8988T (cell line): ENCODE measurements at regions not wholly inside any gene's neighbourhood (a gene's known extent, or its start where the extent isn't known, plus 50 kb on each side); places are given as distances from the start of the nearest gene placed in this dataset.
"Not testable (repeated sequence)": the region's sequence is repeated elsewhere in the genome, so short reads cannot be mapped to it uniquely, and the experiment has no call there.

Source experiments
- DNase-seq: peaks from one replicate; pipeline ENCODE4 v3.0.0; 2011

DNA sequence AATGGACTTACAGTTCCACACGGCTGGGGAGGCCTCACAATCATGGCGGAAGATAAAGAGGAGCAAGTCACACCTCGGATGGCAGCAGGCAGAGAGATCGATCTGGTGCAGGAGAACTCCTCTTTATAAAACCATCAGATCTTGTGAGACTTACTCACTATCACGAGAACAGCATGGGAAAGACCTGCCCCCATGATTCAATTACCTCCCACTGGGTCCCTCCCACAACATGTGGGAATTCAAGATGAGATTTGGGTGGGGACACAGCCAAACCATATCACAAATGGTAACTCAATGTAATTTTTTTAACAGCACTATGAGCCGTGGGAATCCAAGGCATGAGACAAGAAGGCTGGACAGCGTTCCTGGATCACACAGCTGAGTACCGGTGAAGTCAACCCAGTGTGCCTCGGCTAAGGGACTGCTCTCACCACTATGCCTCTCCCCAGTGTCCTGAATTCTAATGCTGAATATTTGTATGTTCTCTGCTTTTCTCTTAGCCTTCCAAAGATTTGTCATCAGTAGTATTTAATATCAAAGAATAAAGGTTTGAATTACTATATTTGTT, 84.3 kb downstream of the IRS2 start:
- DNase-seq: not testable (repeated sequence)

DNA sequence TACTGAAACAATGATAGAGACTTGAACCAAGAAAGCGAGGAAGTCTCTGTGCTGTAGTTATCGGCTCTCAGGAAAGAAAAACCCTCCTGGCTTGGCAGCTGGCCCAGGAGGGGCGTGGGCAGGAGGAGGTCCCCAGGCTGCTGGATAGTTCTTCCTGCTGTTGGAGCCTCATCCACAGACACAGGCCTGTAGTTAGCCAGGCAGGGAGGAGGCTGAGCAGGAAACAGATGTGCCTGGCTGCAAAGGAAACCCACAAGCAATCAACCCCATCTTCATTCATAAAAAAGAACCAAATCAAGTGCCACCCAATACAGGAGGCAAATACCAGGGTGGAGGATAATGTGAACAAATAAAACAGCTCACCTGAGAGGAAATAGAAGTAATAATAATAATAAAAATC, 86.2 kb downstream of the IRS2 start:
- no peak for DNase-seq

- DNase-seq: no peak
These were observed 86.7 kb downstream of the IRS2 start for GRCh38 chr13:109699628-109700071.

GRCh38 chr13:109698779-109699178, 87.6 kb downstream of the IRS2 start:
- DNase-seq: no peak

DNA sequence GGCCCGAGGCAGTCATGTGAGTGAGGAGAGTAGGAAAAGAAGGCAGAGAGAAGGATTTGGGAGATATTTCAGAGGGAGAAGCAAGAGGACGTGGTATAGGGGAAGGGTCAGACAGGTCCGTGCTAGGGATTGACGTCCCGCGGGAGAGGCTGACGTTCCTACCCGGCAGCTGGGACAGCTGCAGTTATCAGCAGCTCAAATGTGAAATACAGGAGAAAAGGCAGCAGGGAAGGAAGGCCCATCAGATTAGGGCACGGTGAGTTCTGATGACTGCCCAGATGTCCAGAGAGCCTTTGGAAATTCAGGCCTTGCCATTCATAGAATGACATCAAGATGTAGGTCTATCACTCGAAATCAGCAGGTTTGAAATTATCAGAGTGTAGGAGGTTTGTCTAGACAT, 88.4 kb downstream of the IRS2 start:
- no peak for DNase-seq

- no peak for DNase-seq
These were observed 90.8 kb downstream of the IRS2 start for GRCh38 chr13:109695402-109696190.

- DNase-seq: no peak
These were observed 91.4 kb downstream of the IRS2 start for GRCh38 chr13:109694972-109695371.

DNA sequence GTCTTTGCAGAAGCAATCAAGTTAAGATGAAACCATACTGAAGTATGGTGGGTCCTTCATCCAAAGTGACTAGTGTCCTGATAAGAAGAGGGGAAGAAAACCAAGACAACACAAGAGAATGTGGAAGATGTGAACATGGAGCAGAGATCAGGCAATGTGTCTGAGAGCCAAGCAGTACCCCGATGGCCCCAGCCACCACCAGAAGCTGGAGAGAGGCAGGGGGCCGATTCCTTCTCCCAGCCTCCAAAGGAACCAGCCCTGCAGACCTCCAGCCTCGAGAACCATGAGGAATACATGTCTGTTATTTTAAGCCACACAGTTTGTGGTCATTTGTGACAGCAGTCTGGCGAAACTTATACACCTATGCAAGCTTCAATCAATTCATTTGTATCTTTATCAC, 93.2 kb downstream of the IRS2 start:
- DNase-seq: no peak

DNA sequence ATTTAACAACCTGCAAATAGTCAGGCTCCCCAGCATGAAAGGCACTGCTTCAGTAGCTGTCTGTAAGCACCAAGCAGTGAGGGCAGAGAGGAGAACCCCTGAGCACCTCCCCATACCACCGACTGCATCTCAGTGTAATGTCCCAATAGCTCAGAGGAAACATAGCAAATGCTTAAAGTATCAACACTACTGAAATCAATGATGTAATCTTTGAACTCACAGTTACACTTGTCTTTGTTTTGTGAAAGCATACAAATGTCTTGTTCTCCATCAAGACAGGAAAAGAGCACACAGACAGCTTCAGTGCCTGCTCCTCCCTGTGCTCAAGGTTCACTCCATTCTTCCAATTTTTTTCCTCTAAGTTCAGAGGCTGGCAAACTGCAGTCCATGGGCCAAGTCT, 94.7 kb downstream of the IRS2 start:
- no peak for DNase-seq

DNA sequence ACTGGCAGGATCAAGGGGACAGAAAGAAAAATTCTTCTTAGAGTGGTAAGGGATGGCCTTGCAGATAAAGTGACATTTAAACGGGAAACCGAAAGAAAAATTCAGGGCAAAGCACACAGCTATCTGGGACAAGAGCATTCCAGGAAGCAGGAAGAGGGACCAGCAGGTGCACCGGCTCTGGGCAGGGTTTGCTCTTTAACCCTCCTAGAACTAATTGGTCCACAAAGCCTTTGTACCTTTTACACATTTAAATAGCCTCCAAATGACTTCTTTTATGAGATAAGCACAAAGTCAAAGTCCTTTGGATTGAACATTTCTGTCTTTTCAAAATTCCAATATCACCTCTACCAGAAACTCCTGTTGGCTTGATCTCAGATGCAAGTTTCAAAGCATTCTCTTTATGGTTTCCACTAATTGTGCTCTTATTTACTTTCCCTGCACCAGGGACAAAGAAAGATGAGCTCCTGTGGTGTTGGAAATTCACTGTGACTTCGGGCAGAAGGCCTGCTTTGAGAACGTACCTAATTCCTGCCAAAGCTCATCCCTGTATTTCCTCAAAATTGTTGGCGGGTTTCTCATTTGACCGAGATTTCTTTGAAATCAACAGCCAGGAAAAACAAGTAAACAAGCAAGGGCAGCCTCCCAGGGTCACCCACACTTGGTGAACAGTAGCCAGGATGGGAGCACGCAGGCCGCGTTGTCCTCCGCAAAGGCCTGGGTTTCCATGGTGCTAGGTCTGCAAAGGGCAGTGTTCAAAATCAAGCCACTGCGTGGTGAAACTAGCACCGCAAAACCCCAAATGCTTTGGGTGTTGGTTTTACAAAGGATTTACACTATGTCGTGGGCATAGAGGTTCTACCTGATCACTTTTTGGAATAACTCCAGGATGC, 98.6 kb downstream of the IRS2 start:
- DNase-seq: no peak

- DNase-seq: no peak
These were observed 101.2 kb downstream of the IRS2 start for GRCh38 chr13:109685203-109685602.

- no peak for DNase-seq
These were observed 101.6 kb downstream of the IRS2 start for GRCh38 chr13:109684824-109685202.

DNA sequence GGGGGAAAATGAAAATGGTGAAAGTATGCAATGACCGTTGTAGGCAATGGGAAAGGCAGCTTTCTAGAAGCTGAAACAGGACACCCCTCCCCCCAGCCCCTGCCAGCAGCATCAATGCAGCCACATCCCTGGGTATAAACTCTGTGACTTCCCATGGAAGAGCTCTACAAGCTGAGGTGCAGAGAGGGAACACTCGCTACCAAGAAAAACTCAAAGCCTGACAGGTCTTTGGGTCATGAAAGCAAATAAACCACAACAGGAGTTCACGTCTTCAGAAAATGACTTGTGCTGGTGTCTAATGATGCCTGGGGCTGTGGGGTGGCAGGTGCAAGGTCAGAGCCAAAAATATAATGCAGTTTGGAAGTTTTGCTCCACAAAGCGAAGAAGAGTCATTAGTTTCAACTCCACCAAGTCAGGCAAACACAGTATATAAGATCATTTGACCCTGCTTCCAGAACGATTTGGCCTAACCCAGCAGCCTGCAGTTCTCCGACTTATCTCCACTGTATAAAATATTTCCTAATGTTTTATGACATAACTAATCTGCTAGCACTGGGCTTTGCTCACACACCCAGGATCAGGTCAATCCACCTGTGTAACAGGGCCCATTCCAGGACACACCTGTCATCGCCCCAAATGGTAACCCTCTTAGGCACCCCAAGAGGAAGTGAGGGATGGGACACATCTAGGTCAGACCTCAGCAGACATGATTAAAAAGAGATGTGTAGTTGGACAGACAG, 102.1 kb downstream of the IRS2 start:
- no peak for DNase-seq

DNA sequence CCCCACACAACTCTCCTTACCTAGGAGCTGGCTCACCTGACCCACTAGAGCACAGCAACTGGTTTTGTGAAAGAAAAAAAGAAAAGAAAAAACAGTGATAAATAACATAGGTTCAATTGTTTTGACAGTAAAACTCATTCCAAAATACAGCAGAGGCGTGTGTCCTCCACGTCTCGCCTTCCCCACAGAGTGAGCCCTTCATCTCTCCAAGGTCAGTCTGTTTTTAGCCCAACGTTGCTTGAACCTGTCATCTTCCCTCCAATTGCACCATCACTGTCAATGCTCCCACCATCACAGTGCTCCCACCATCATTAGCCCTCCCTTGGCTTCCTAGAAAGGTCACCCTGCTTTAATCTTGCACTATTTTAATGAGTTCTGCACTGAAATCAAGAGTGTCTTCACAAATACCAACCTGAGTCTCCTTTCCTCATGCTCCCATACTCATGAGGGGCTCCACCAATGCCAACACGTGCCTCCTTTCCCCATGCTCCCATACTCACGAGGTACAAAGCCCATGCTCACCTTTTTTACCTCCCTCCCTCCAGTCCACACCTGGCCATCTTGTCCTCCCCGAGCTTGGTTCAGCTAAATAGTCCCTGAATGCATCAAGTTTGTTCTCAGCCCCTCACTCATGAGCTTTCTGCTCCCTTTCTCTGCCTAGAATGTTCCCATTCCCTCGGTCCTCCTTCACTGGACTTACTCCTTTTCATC, 103.7 kb downstream of the IRS2 start:
- DNase-seq: no peak

DNA sequence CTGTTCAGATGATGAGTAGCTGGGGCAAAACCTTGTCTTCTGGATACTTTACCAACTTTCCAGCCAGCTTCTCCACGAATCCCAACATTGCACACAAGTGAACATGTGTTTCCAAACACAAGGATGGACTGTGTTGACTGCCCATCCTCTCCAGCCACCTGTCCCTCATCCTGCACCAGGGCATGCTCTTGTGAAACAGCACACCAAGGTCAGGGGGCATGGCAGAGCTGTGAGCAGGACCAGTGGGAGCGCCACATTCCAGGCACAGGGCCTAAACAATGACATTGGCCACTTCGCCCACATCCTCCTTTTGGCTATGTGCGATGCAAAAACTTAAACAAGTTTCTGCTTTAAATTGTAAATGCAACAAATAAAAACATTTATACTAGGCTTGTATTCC, 105.5 kb downstream of the IRS2 start:
- no peak for DNase-seq

DNA sequence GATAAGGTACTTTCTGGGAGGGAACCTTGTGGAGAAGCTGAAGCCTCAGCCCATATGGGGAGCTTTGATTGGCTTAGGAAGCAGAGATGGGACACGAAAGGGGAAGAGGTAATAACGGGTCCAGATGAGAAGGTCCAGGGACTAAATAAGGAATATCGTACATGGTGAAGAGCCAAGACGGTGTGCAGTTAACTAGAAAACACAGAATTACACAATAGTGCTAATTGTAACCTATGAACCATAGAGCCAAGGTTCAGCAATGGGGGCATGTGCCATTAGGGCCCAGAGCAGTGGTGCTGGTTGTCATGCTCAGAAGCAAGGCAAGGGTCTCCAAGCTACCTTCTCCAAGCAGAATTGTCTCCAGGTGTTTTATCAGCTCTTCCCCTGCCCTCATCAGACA, 106.1 kb downstream of the IRS2 start:
- no peak for DNase-seq

DNA sequence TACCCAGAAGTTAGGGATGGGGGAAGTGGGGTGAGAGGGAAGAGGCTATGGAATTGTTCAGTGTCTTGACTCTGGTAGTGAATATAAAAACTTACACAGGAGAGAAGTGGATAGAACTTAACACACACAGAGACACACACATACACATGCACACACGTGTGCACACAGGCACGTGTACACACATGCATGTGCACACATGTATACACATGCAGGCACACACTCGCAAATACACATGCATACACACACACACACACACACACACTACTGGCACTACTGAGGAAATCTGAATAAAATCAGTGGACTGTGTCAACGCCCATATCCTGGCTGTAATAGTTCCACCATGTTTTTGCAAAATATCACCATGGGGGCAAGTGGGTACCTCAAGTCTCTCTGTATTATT, 107.9 kb downstream of the IRS2 start:
- DNase-seq: no peak

GRCh38 chr13:109677206-109677605, 109.2 kb downstream of the IRS2 start:
- no peak for DNase-seq

GRCh38 chr13:109673477-109673876, 112.9 kb downstream of the IRS2 start:
- DNase-seq: no peak

GRCh38 chr13:109672545-109672944, 113.8 kb downstream of the IRS2 start:
- DNase-seq: no peak

- no peak for DNase-seq
These were observed 114.5 kb downstream of the IRS2 start for GRCh38 chr13:109671919-109672318.

DNA sequence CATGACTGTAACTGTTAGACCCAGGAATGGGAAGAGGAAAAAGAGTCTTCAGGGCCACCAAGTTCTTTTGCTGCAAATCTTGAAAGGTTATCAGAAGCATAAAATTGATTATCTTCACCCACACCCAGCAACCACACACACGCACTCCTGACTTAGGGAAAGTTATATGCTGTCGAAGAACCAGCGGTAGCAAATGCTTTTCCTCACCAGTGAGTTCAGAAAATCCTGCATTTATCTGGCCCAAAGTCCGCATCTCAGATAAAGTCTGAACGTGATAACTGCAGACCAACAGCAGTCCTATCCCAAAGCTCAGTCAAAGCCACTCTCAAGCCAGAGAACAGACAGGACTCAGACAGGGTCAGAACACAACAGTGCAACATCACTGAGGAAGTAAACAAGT, 115.6 kb downstream of the IRS2 start:
- no peak for DNase-seq
